Neural progenitor cell (in vitro differentiated cells): ENCODE measurements at regions not wholly inside any gene's neighbourhood (a gene's known extent, or its start where the extent isn't known, plus 50 kb on each side); places are given as distances from the start of the nearest gene placed in this dataset.
A peak's percentile ranks its signal among the peaks of the same experiment; 100 is the strongest.

Experiments
- DNase-seq: peaks from one replicate; pipeline ENCODE4 v3.0.0-alpha.2; 2016; ENCODE audit warnings: low spot score
- H2AFZ ChIP-seq: fragments of 200-600 bp; sonication (generic); replicated peaks from 2 replicates; pipeline ENCODE4 v1.6.1; 2016; ENCODE audit warnings: antibody characterized with exemption
- H3F3A ChIP-seq: fragments of 200-600 bp; sonication (generic); 2 replicates; pipeline ENCODE4 v1.6.1; 2016; ENCODE audit warnings: antibody characterized with exemption, low read depth
- H3K27ac ChIP-seq: fragments of 200-600 bp; sonication (generic); 2 replicates; pipeline ENCODE4 v1.5.1; 2016; ENCODE audit warnings: mild to moderate bottlenecking
- H3K27me3 ChIP-seq: fragments of 200-600 bp; sonication (generic); 2 replicates; pipeline ENCODE4 v1.6.1; 2016; ENCODE audit warnings: mild to moderate bottlenecking, moderate library complexity
- H3K36me3 ChIP-seq: fragments of 200-600 bp; sonication (generic); 2 replicates; pipeline ENCODE4 v1.5.1; 2016
- H3K4me1 ChIP-seq: fragments of 200-600 bp; sonication (generic); 2 replicates; pipeline ENCODE4 v1.6.1; 2016; ENCODE audit warnings: mixed run types
- H3K4me2 ChIP-seq: fragments of 200-600 bp; sonication (generic); 2 replicates; pipeline ENCODE4 v1.6.1; 2016
- H3K4me3 ChIP-seq: fragments of 200-600 bp; sonication (generic); 2 replicates; pipeline ENCODE4 v1.5.1; 2016
- H3K79me2 ChIP-seq: fragments of 200-600 bp; sonication (generic); 2 replicates; pipeline ENCODE4 v1.6.1; 2016; ENCODE audit warnings: low read depth
- H3K9ac ChIP-seq: fragments of 200-600 bp; sonication (generic); 2 replicates; pipeline ENCODE4 v1.6.1; 2016
- H3K9me3 ChIP-seq: fragments of 200-600 bp; sonication (generic); 2 replicates; pipeline ENCODE4 v1.5.1; 2016; ENCODE audit warnings: low read depth
- H4K20me1 ChIP-seq: fragments of 200-600 bp; sonication (generic); 2 replicates; pipeline ENCODE4 v1.6.1; 2016; ENCODE audit warnings: low read depth
- H3K27ac Mint-ChIP-seq: 3 replicates; pipeline ENCODE4 v1.8.0; 2021; ENCODE audit warnings: mixed read lengths
- H3K27me3 Mint-ChIP-seq: 2 replicates; pipeline ENCODE4 v1.8.0; 2022; ENCODE audit warnings: low read depth, mild to moderate bottlenecking, inconsistent platforms, moderate library complexity, mixed read lengths; ENCODE audit not compliant: insufficient read depth
- H3K36me3 Mint-ChIP-seq: 3 replicates; pipeline ENCODE4 v1.8.0; 2021; ENCODE audit warnings: mixed read lengths
- H3K4me1 Mint-ChIP-seq: 3 replicates; pipeline ENCODE4 v1.8.0; 2021; ENCODE audit warnings: mixed read lengths
- H3K4me3 Mint-ChIP-seq: 3 replicates; pipeline ENCODE4 v1.8.0; 2021; ENCODE audit warnings: mild to moderate bottlenecking, moderate library complexity, mixed read lengths
- H3K9me3 Mint-ChIP-seq: 3 replicates; pipeline ENCODE4 v1.8.0; 2020; ENCODE audit warnings: mixed read lengths
- EZH2 ChIP-seq: fragments of 200-600 bp; sonication (generic); IDR thresholded peaks from 2 replicates; pipeline ENCODE4 v1.6.1; 2017; ENCODE audit warnings: antibody characterized with exemption, mild to moderate bottlenecking, moderate library complexity
- EZH2phosphoT487 ChIP-seq: fragments of 200-600 bp; sonication (generic); IDR thresholded peaks from 2 replicates; pipeline ENCODE4 v1.6.1; 2017; ENCODE audit warnings: antibody characterized with exemption
- TF ChIP-seq, protein P1 (sequence below): fragments of 200-600 bp; sonication (generic); IDR thresholded peaks from 2 replicates; pipeline ENCODE4 v1.5.1; 2017; ENCODE audit warnings: antibody characterized with exemption, mild to moderate bottlenecking

DNA sequence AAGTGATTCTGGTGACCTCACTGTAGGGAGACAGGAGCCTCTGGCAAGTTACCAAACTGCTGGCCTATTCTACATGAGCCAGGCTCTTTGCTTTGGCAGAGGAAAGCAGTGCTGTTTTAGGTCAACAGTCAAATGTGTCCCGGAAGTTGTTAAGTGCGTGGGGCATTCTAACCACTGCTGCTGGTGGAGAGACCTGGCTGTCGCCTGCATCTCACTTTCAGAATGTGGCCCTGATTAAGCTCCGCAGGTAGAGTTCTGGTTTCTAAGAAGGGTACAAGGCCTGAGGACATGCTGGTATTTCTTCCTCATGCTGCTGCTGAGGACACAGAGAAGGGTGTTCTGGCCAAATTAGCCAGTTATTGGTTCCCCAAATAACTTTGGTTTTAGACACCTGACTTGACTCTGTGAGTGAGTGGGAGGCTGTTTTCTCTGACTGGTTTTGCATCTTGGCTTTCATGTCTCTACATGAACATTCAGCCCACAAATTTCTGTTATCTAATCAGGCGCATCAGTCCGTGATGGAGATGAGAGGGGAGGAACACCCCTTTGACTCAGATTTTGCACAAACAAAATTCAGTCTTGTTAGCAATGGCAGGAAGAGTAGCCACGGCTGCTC lies 120.8 kb downstream of the LMO4 start:
- Mint-ChIP-seq H3K4me3 (no peak overlapping the region), H3K36me3 (no peaks in the 10 kb centered on the region), H3K27me3 (peaks cover 4% of the 10 kb centered on the region), H3K27ac (no peak overlapping the region), H3K4me1 (no peaks in the 10 kb centered on the region), H3K9me3 (peaks cover 5% of the 10 kb centered on the region)
- no peak overlapping the region for H3K27ac ChIP-seq
- no peaks in the 10 kb centered on the region for H3K4me1 ChIP-seq
- H3F3A ChIP-seq, result no peaks in the 10 kb centered on the region
- TF ChIP-seq EZH2, result no peak
- TF ChIP-seq, protein P1, sequence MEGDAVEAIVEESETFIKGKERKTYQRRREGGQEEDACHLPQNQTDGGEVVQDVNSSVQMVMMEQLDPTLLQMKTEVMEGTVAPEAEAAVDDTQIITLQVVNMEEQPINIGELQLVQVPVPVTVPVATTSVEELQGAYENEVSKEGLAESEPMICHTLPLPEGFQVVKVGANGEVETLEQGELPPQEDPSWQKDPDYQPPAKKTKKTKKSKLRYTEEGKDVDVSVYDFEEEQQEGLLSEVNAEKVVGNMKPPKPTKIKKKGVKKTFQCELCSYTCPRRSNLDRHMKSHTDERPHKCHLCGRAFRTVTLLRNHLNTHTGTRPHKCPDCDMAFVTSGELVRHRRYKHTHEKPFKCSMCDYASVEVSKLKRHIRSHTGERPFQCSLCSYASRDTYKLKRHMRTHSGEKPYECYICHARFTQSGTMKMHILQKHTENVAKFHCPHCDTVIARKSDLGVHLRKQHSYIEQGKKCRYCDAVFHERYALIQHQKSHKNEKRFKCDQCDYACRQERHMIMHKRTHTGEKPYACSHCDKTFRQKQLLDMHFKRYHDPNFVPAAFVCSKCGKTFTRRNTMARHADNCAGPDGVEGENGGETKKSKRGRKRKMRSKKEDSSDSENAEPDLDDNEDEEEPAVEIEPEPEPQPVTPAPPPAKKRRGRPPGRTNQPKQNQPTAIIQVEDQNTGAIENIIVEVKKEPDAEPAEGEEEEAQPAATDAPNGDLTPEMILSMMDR, result no peak
- no peak for TF ChIP-seq EZH2phosphoT487
- no peak overlapping the region for H3K4me3 ChIP-seq
- no peaks in the 10 kb centered on the region for H3K27me3 ChIP-seq
- no peak overlapping the region for H3K9ac ChIP-seq
- H4K20me1 ChIP-seq, result no peaks in the 10 kb centered on the region
- H3K9me3 ChIP-seq, result no peaks in the 10 kb centered on the region
- no peaks in the 10 kb centered on the region for H3K36me3 ChIP-seq
- H2AFZ ChIP-seq, result no peak overlapping the region
- no peak for DNase-seq
- no peak overlapping the region for H3K4me2 ChIP-seq
- no peaks in the 10 kb centered on the region for H3K79me2 ChIP-seq

DNA sequence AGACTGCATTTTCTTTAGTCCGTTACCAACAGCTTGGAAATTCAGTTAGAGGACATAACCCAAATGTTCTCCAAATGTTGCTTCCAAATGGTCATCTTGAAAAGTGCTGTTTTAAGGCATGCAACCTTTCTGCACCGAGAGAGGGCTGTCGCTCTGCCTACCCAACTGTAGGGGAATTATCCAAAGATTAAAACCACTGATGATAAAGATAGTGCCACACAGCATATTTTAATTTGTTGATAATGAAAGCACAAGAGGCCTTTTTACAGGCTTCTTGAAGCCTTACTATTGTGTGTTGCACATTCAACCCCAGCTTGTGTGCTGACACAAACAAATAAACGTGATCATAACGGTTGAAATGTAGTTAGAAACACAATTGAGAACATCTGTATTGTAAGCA lies 121.5 kb downstream of the LMO4 start:
- Histone ChIP-seq H3K4me3 (no peak overlapping the region), H4K20me1 (no peaks in the 10 kb centered on the region), H3K4me1 (no peaks in the 10 kb centered on the region), H3K9ac (no peak overlapping the region), H3K79me2 (no peaks in the 10 kb centered on the region), H3K27me3 (no peaks in the 10 kb centered on the region), H3K36me3 (no peaks in the 10 kb centered on the region), H3F3A (no peaks in the 10 kb centered on the region), H3K9me3 (no peaks in the 10 kb centered on the region), H3K4me2 (no peak overlapping the region), H2AFZ (no peak overlapping the region), H3K27ac (no peak overlapping the region)
- no peak for DNase-seq
- Mint-ChIP-seq H3K36me3 (no peaks in the 10 kb centered on the region), H3K4me3 (no peak overlapping the region), H3K27ac (no peak overlapping the region), H3K9me3 (peaks cover 1% of the 10 kb centered on the region), H3K27me3 (peaks cover 4% of the 10 kb centered on the region), H3K4me1 (no peaks in the 10 kb centered on the region)
- TF ChIP-seq EZH2phosphoT487 (no peak), EZH2 (no peak)
- TF ChIP-seq, protein P1, result no peak

DNA sequence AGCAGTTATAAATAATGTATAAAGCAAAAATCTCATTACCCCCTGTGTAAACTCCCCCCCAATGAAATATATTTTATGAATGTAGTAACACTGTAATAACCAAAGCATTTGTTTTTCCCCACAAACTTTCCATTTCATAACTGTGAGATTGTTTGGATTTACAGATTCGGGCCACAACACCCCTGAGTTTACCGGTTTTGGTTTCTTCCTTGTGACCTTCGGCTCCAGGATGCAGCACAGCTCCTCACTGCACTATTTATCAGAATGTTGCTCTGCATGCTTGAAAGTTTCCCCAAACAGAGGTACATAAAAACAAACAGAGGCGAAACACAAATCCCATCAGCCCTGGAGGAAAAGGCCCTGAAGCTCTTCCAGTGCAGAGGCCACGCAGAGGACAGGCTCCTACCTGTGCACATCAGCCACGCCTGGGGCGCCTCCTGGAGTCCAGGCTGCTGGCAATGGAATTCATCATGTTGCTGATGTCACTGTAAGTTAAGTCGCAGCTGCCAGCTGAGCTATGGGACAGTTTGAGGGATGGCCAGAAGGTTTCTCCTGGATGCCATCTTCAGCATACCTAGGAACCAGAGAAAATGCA lies 122.0 kb downstream of the LMO4 start:
- H3F3A ChIP-seq, result no peaks in the 10 kb centered on the region
- H3K36me3 ChIP-seq, result peaks cover 1% of the 10 kb centered on the region
- TF ChIP-seq, protein P1, result peak; percentile 16
- no peak for TF ChIP-seq EZH2phosphoT487
- no peak for TF ChIP-seq EZH2
- no peak overlapping the region for H3K4me3 Mint-ChIP-seq
- H2AFZ ChIP-seq, result no peak overlapping the region
- H3K27me3 Mint-ChIP-seq, result peaks cover 2% of the 10 kb centered on the region
- no peaks in the 10 kb centered on the region for H3K79me2 ChIP-seq
- no peaks in the 10 kb centered on the region for H3K9me3 ChIP-seq
- H3K36me3 Mint-ChIP-seq, result no peaks in the 10 kb centered on the region
- DNase-seq, result peak; percentile 36
- no peaks in the 10 kb centered on the region for H3K4me1 Mint-ChIP-seq
- H4K20me1 ChIP-seq, result no peaks in the 10 kb centered on the region
- H3K27ac ChIP-seq, result no peak overlapping the region
- H3K27ac Mint-ChIP-seq, result no peak overlapping the region
- H3K4me2 ChIP-seq, result no peak overlapping the region
- no peaks in the 10 kb centered on the region for H3K27me3 ChIP-seq
- H3K9ac ChIP-seq, result no peak overlapping the region
- H3K4me3 ChIP-seq, result no peak overlapping the region
- H3K9me3 Mint-ChIP-seq, result no peaks in the 10 kb centered on the region
- H3K4me1 ChIP-seq, result no peaks in the 10 kb centered on the region
